Left hindlimb (tissue), 1 donor: ENCODE measurements at regions not wholly inside any gene's neighbourhood (a gene's known extent, or its start where the extent isn't known, plus 50 kb on each side); places are given as distances from the start of the nearest gene placed in this dataset.

Experiments
- DNase-seq: peaks from one replicate; pipeline ENCODE4 v3.0.0-alpha.2; 2018

DNA sequence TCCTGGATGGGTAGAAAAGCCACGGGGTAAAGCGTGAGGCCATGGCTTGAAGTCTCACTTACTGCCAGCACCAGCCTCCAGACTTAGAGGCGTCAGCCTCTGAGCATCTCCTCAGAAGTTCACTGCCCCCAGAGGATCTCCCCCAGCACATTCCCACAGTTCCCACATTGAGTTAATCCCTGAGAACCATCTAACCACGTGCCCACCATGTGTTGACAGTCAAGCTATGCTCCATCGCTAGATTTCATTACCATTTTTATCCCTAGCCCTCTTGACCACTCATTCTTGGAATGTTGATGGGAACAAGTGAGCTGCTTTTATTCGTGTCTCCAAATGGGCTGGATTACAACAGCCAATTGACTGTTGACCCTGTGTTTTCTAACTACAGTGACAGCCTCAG, 283.3 kb upstream of the IRX1 start:
- DNase-seq = no peak

DNA sequence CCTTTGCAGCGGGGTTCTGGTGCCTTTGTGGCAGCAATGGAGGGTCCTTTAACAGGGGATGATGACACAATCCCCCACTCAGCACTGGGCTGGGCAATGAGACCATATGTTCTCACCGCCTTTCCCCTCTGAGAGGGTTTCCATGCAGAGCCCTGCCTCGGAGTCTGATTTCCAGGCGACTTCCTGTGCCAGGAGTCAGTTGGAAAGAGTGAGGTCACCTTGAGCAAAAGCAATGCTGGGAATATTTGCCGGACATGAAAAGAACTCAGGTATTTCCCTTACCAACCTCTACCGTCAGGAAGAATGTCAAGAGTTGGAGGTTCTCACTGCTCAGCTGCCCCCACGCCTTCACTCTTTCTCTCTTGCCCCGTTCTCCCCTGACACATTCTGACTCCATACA, 284.2 kb upstream of the IRX1 start:
- no peak for DNase-seq

GRCh38 chr5:3310541-3311261, 284.9 kb upstream of the IRX1 start:
- peak; percentile 57 for DNase-seq

- DNase-seq = no peak
Observed at GRCh38 chr5:3309538-3309937, 286.1 kb upstream of the IRX1 start.

- no peak for DNase-seq
Observed at GRCh38 chr5:3307982-3308621, 287.5 kb upstream of the IRX1 start.

- DNase-seq = no peak
Observed at GRCh38 chr5:3305432-3305831, 290.2 kb upstream of the IRX1 start.

DNA sequence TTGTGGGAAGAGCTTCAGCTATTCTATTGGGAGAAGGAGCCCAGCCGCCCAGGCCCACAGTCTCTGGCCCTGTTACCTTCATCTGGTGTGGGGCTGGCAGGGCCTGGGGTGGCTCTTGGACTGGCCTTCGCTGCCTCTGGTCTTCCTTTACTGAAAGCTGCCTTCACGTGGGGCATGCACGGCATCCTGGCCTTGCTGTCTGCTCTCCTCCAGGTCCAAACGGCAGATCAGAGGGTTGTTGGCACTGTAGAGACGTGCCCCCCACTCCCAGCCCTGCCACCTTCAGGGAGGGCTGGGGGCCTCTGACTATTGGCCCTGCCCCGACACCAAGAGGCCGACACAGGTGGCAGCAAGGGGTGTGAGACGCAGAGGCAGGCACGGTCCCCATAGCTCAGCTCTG, 291.3 kb upstream of the IRX1 start:
- DNase-seq = no peak

GRCh38 chr5:3303777-3304176, 291.9 kb upstream of the IRX1 start:
- DNase-seq = no peak

- no peak for DNase-seq
Observed at GRCh38 chr5:3302228-3302627, 293.4 kb upstream of the IRX1 start.

DNA sequence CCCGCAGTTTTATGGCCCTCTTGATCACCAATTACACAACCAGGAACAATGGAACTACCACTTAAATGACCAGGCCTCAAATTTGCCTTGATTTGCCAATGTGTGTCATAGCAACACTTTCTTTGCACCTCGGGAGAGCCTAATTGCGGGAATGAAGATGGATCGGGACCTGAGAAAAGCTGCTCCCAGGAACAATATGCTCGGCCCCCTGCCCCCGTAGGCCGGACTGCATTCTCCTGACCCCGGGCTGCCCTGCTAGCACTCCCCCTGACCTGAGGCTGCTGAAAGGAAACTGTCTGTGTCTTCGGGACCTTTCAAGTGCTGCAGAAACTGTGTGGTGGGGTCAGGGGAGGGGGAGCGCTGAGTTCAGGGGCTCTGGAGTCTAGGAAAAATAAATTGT, 294.3 kb upstream of the IRX1 start:
- no peak for DNase-seq

DNA sequence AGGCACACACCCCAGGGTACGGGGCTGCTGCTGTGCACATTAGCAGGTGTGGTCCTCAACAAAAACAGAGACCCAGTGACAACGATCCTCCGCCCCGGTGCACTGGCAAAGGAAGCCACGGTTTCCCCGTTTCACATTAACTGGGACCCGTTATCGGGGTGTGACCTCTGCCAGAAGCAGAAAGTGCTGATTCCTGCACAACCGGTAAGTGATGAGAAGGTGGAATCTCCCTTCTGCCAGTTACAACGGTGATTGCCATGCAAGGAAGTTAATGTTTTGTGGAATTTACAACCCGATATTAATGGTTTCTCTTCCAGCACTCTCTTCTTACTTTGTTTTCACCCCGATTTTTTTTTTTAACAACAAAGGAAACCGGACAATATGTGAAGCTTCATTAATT, 294.9 kb upstream of the IRX1 start:
- DNase-seq = no peak

DNA sequence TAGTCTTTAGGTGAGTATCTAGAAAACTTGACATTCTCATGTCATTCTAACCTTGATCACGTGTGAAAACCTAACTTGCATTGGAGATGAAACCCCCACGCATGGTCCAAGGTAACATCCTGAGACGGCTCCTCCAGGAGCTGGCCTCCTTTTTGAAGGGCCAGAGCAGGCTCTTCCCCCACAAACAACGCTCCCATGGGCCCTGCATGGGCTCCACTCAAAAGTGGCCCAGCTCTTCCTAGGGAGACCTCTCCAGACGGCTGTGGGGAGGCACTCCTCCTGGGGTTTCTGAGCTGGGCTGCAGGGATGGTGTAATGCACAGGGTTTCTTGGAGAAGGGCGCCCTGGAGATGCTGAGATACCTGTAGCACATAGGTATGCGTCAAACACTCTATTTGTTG, 296.2 kb upstream of the IRX1 start:
- no peak for DNase-seq

GRCh38 chr5:3297853-3298252, 297.8 kb upstream of the IRX1 start:
- no peak for DNase-seq

DNA sequence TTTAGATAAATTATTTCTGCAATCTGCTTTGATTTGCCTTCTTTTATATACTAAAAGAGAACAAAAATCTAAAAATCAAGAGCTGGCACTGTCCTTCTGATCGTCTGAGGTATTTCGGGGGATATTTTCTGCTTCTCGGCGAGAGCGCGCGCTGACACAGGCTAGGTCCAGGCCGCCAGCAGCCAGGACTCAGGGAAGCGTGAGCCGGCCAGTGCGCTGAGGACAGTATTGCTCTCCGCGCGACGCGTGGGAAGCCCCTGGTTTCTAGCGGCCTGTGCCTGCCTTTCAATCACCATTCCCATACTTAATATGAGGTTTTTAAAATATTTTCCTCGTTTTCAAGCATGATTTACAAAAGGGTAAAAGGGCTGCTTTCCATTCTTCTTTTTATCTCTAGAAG, 307.3 kb upstream of the IRX1 start:
- no peak for DNase-seq

- no peak for DNase-seq
Observed at GRCh38 chr5:3287516-3287915, 308.1 kb upstream of the IRX1 start.

- no peak for DNase-seq
Observed at GRCh38 chr5:3285621-3286020, 310.0 kb upstream of the IRX1 start.

GRCh38 chr5:3284506-3284905, 311.1 kb upstream of the IRX1 start:
- DNase-seq = no peak

GRCh38 chr5:3282841-3283240, 312.8 kb upstream of the IRX1 start:
- DNase-seq = no peak

- no peak for DNase-seq
Observed at GRCh38 chr5:3281366-3281765, 314.3 kb upstream of the IRX1 start.

GRCh38 chr5:3278643-3279042, 317.0 kb upstream of the IRX1 start:
- DNase-seq = no peak

GRCh38 chr5:3277590-3278196, 317.9 kb upstream of the IRX1 start:
- no peak for DNase-seq

- no peak for DNase-seq
Observed at GRCh38 chr5:3276896-3277295, 318.7 kb upstream of the IRX1 start.

DNA sequence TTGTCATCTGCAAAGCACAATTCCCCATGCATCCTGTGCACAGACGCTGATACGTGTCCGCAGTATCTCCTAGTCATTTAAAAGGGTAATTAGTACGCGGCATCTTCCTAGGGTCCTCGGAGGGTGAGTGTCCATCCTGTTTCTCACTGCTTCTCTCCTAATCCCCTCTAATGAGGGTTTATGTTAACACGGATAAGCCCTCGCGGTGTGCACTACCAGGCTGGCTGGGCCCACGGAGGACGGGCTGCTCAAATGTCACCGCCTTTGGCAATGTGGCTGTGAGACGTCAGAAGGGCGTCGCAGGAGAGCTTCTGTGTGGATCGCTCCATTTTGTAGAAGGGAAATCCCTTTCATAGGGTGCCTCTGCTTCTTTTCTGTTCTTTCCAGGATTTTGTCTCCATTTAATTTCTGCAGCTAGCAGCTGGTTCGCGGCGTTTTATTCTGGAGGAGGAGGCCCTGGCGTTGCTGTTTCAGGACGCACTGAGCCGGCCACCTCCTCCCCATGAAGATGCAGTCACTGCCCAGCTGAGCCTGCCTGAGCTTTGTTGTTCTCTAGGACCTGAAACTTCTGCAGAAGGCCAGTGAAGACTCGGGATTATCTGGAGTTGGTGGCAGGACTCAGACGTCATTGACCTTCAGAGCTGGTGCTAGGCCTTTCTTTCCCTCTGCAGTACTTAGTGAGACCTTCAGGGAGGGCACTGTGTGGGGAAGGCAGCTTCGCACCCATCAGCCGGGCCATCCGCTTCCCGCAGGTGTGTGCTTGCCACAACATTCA, 326.1 kb upstream of the IRX1 start:
- no peak for DNase-seq
